ENCODE measurements at regions not wholly inside any gene's neighbourhood (a gene's known extent, or its start where the extent isn't known, plus 50 kb on each side); places are given as distances from the start of the nearest gene placed in this dataset.

DNA sequence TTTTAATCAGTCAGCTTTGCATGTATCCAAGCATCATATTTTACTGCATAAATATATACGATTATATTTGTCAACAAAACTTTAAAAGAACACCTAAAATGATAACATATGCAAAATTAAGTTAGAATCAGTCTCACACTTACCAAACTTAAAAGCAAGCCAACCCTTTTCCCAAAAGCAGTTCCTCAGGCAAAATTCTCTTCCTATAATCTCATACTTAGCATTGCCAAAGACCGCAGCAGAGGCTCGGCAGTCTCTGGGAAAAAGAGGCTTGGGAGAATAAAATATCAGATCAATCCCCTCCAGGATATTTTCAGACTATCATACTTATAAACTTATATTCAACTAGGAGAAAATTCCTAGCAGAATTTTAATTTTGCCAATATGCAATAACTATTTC is 93.2 kb upstream of the RGS18 start:
- Histone ChIP-seq H2AFZ (ENCODE audit: control insufficient read depth, low read length) (no peak overlapping the region), H3K79me2 (ENCODE audit: control insufficient read depth, insufficient read depth, low read length) (no peaks in the 10 kb centered on the region), H3K9me3 (ENCODE audit: control insufficient read depth, low read depth, low read length) (no peaks in the 10 kb centered on the region), H3K4me1 (ENCODE audit: control insufficient read depth, extremely low read depth, insufficient read depth, low read length) (peaks cover 2% of the 10 kb centered on the region), H3K27me3 (ENCODE audit: control insufficient read depth, extremely low read depth, insufficient read depth, low read length) (no peaks in the 10 kb centered on the region), H3K27ac (ENCODE audit: control insufficient read depth, insufficient read depth, low read length) (no peak overlapping the region), H4K20me1 (ENCODE audit: control insufficient read depth, extremely low read depth, insufficient read depth, low read length) (no peaks in the 10 kb centered on the region), H3K9me1 (ENCODE audit: control insufficient read depth, extremely low read depth, insufficient read depth, low read length) (no peaks in the 10 kb centered on the region), H3K4me3 (ENCODE audit: control insufficient read depth in 2 of 3, extremely low read depth in 1 of 3, insufficient read depth in 2 of 3, low read depth in 1 of 3, low read length in 3 of 3) (no peak overlapping the region), H3K36me3 (ENCODE audit: control insufficient read depth in 2 of 2, extremely low read depth in 1 of 2, insufficient read depth in 2 of 2, low read length in 2 of 2) (no peaks in the 10 kb centered on the region), H3K4me2 (ENCODE audit: control insufficient read depth, extremely low read depth, insufficient read depth, low read depth, low read length) (no peak overlapping the region), H3K9ac (ENCODE audit: control insufficient read depth, extremely low read depth, insufficient read depth, low read length) (no peak overlapping the region)
- DNase-seq (ENCODE audit: low read depth, low spot score) (no peak), FAIRE-seq (no peak)
- dilution Hi-C loops (cut with MboI; ENCODE audit: extremely low pct_ligation_motif_present, low sequenced_read_pairs): no loop called here
- no peak for TF ChIP-seq EZH2 (IDR thresholded peaks at IDR 0.05; ENCODE audit: low read length)
- TF ChIP-seq, protein P1, sequence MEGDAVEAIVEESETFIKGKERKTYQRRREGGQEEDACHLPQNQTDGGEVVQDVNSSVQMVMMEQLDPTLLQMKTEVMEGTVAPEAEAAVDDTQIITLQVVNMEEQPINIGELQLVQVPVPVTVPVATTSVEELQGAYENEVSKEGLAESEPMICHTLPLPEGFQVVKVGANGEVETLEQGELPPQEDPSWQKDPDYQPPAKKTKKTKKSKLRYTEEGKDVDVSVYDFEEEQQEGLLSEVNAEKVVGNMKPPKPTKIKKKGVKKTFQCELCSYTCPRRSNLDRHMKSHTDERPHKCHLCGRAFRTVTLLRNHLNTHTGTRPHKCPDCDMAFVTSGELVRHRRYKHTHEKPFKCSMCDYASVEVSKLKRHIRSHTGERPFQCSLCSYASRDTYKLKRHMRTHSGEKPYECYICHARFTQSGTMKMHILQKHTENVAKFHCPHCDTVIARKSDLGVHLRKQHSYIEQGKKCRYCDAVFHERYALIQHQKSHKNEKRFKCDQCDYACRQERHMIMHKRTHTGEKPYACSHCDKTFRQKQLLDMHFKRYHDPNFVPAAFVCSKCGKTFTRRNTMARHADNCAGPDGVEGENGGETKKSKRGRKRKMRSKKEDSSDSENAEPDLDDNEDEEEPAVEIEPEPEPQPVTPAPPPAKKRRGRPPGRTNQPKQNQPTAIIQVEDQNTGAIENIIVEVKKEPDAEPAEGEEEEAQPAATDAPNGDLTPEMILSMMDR (optimal IDR thresholded peaks at IDR 0.05 in 1 of 3, IDR thresholded peaks at IDR 0.05 in 1 of 3, conservative IDR thresholded peaks at IDR 0.05 in 1 of 3; ENCODE audit: extremely low read depth in 1 of 3, insufficient read depth in 2 of 3, low read length in 3 of 3): no peak

DNA sequence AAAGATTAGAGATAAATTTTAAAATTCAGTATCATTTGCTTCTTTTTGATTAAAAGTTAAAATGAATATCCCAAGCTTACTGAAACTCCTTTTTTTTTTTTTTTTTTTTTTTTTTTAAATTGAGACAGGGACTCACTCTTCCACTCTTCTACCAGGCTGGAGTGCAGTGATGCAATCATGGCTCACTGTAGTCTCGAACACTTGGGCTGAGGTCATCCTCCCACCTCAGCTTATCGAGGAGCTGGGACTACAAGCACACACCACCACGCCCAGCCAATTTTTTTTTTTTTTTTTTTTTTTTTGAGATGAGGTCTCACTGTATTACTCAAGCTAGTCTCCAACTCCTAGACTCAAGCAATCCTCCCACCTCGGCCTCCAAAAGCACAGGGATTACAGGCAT is 92.1 kb upstream of the RGS18 start:
- Histone ChIP-seq H3K4me2 (ENCODE audit: control insufficient read depth, extremely low read depth, insufficient read depth, low read depth, low read length) (no peak overlapping the region), H3K4me1 (ENCODE audit: control insufficient read depth, extremely low read depth, insufficient read depth, low read length) (peaks cover 2% of the 10 kb centered on the region), H3K9ac (ENCODE audit: control insufficient read depth, extremely low read depth, insufficient read depth, low read length) (no peak overlapping the region), H3K9me1 (ENCODE audit: control insufficient read depth, extremely low read depth, insufficient read depth, low read length) (no peaks in the 10 kb centered on the region), H3K27ac (ENCODE audit: control insufficient read depth, insufficient read depth, low read length) (no peak overlapping the region), H3K9me3 (ENCODE audit: control insufficient read depth, low read depth, low read length) (no peaks in the 10 kb centered on the region), H3K79me2 (ENCODE audit: control insufficient read depth, insufficient read depth, low read length) (no peaks in the 10 kb centered on the region), H2AFZ (ENCODE audit: control insufficient read depth, low read length) (no peak overlapping the region), H3K36me3 (ENCODE audit: control insufficient read depth in 2 of 2, extremely low read depth in 1 of 2, insufficient read depth in 2 of 2, low read length in 2 of 2) (no peaks in the 10 kb centered on the region), H3K27me3 (ENCODE audit: control insufficient read depth, extremely low read depth, insufficient read depth, low read length) (no peaks in the 10 kb centered on the region), H3K4me3 (ENCODE audit: control insufficient read depth in 2 of 3, extremely low read depth in 1 of 3, insufficient read depth in 2 of 3, low read depth in 1 of 3, low read length in 3 of 3) (no peak overlapping the region), H4K20me1 (ENCODE audit: control insufficient read depth, extremely low read depth, insufficient read depth, low read length) (no peaks in the 10 kb centered on the region)
- dilution Hi-C loops (cut with MboI; ENCODE audit: extremely low pct_ligation_motif_present, low sequenced_read_pairs): no loop called here
- FAIRE-seq (no peak), DNase-seq (ENCODE audit: low read depth, low spot score) (no peak)
- no peak for TF ChIP-seq EZH2 (IDR thresholded peaks at IDR 0.05; ENCODE audit: low read length)
- TF ChIP-seq, protein P1 (optimal IDR thresholded peaks at IDR 0.05 in 1 of 3, IDR thresholded peaks at IDR 0.05 in 1 of 3, conservative IDR thresholded peaks at IDR 0.05 in 1 of 3; ENCODE audit: extremely low read depth in 1 of 3, insufficient read depth in 2 of 3, low read length in 3 of 3): no peak

All from keratinocyte (primary cell).